Right lobe of liver (tissue), 4 donors: ENCODE measurements at regions not wholly inside any gene's neighbourhood (a gene's known extent, or its start where the extent isn't known, plus 50 kb on each side); places are given as distances from the start of the nearest gene placed in this dataset.

Experiments used
- POLR2A ChIP-seq: fragments of 450-650 bp; IDR thresholded peaks from one replicate; pipeline ENCODE4 v1.6.1; 2017; ENCODE audit warnings: antibody characterized with exemption, mild to moderate bottlenecking
- TF ChIP-seq, protein P1 (sequence below), 4 donors: fragments of 200-600 bp in 3 of 4; fragments of 450-650 bp in 1 of 4; IDR thresholded peaks; one replicate each; pipeline versions ENCODE4 v1.5.1 to v1.8.0; 2016 to 2022; ENCODE audit warnings: antibody characterized with exemption in 4 of 4, mild to moderate bottlenecking in 2 of 4
- donor health status: DM: no; HTN: no; CAD: no.
- donor health status: DM: no; HTN: no; CAD: no.
- donor health status: DM: no; HTN: yes; CAD: no.

DNA sequence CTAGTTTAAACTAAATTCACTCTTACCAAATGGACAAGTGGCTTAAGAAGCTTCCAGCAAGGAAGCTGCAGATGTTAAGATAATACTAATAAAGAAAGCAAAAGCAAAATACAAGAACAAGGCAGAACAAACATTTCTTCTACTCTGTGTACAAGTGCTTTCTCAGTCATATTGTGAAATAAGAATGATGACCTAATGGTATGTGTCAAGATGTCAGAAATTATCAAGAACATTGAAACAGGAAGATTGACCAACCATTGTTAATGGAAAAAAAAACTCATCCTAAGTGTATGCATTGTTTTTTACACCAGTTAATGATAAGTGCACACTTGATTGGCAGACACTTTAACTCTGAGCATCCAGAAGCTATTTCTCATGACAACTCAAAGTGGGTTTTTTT is 65.4 kb upstream of the P2RY1 start:
- TF ChIP-seq, protein P1, sequence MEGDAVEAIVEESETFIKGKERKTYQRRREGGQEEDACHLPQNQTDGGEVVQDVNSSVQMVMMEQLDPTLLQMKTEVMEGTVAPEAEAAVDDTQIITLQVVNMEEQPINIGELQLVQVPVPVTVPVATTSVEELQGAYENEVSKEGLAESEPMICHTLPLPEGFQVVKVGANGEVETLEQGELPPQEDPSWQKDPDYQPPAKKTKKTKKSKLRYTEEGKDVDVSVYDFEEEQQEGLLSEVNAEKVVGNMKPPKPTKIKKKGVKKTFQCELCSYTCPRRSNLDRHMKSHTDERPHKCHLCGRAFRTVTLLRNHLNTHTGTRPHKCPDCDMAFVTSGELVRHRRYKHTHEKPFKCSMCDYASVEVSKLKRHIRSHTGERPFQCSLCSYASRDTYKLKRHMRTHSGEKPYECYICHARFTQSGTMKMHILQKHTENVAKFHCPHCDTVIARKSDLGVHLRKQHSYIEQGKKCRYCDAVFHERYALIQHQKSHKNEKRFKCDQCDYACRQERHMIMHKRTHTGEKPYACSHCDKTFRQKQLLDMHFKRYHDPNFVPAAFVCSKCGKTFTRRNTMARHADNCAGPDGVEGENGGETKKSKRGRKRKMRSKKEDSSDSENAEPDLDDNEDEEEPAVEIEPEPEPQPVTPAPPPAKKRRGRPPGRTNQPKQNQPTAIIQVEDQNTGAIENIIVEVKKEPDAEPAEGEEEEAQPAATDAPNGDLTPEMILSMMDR (IDR thresholded peaks at IDR 0.05) = no peak
- no peak for TF ChIP-seq POLR2A
